Upper lobe of left lung (tissue), 6 donors: ENCODE measurements at regions not wholly inside any gene's neighbourhood (a gene's known extent, or its start where the extent isn't known, plus 50 kb on each side); places are given as distances from the start of the nearest gene placed in this dataset.

Experiments
- ATAC-seq, 2 donors: fragments of 200-7000 bp; cut with Tn5 transposase; one replicate each; pipeline ENCODE4 v1.9.1; 2022; ENCODE audit warnings: mild to moderate bottlenecking in 2 of 2, moderate library complexity in 2 of 2; ENCODE audit not compliant: low FRiP score in 2 of 2
- DNase-seq, 2 donors: peaks; one replicate each; pipeline ENCODE4 v3.0.0-alpha.2; 2019 to 2020
- H3K27ac ChIP-seq, 4 donors: fragments of 200-600 bp; sonication (generic); one replicate each; pipeline ENCODE4 v1.5.1; 2016 to 2019
- H3K27me3 ChIP-seq, 4 donors: fragments of 200-600 bp; sonication (generic); one replicate each; pipeline ENCODE4 v1.5.1; 2017 to 2019
- H3K36me3 ChIP-seq, 4 donors: fragments of 200-600 bp; sonication (generic); one replicate each; pipeline ENCODE4 v1.5.1; 2016 to 2019
- H3K4me1 ChIP-seq, 4 donors: fragments of 200-600 bp; sonication (generic); one replicate each; pipeline ENCODE4 v1.5.1; 2018 to 2019
- H3K4me3 ChIP-seq, 4 donors: fragments of 200-600 bp; sonication (generic); one replicate each; pipeline ENCODE4 v1.5.1; 2017 to 2019; ENCODE audit warnings: mild to moderate bottlenecking in 2 of 4, moderate library complexity in 1 of 4
- H3K9me3 ChIP-seq, 4 donors: fragments of 200-600 bp; sonication (generic); one replicate each; pipeline ENCODE4 v1.5.1; 2018 to 2019
- CTCF ChIP-seq, 6 experiments: fragments of 450-650 bp in 4 of 6; fragments of 200-600 bp in 2 of 6; sonication (generic) in 2 of 6; IDR thresholded peaks; one replicate each; pipeline ENCODE4 v1.5.1; 2016 to 2019; ENCODE audit warnings: antibody characterized with exemption in 6 of 6
- EP300 ChIP-seq, 4 donors: sonication (generic); formaldehyde crosslinking; IDR thresholded peaks; one replicate each; pipeline ENCODE4 v1.5.1; 2017; ENCODE audit warnings: antibody characterized with exemption in 4 of 4, control low read depth in 2 of 4
- POLR2A ChIP-seq, 4 donors: fragments of 450-650 bp; IDR thresholded peaks; one replicate each; pipeline ENCODE4 v1.5.1; 2016 to 2017; ENCODE audit warnings: antibody characterized with exemption in 4 of 4, mild to moderate bottlenecking in 2 of 4
- POLR2AphosphoS5 ChIP-seq, 2 donors: sonication (generic); formaldehyde crosslinking; IDR thresholded peaks; one replicate each; pipeline ENCODE4 v1.5.1; 2017; ENCODE audit warnings: antibody characterized with exemption in 2 of 2
- WGBS, 2 donors: methylation state at CpG; one replicate each; pipeline ENCODE4 v1.1.5; 2017 to 2018; 5-methylcytosine and 5-hydroxymethylcytosine counted together
- donor health status: DM: no; HTN: no; CAD: no; lungs with moderate emphysema.
- donor health status: DM: no; HTN: yes; CAD: no; lungs with severe emphysema.

- TF ChIP-seq EP300 (IDR thresholded peaks at IDR 0.05): no peak
- TF ChIP-seq POLR2AphosphoS5 (IDR thresholded peaks at IDR 0.05): no peak
- TF ChIP-seq POLR2A (IDR thresholded peaks at IDR 0.05): no peak
- TF ChIP-seq CTCF (IDR thresholded peaks at IDR 0.05): no peak
- H3K4me3 ChIP-seq: no peak overlapping the region
- no peak overlapping the region for H3K27ac ChIP-seq
- H3K4me1 ChIP-seq: no peaks in the 10 kb centered on the region
- H3K36me3 ChIP-seq: no peaks in the 10 kb centered on the region
- no peak for DNase-seq
- no peak for ATAC-seq
- no peaks in the 10 kb centered on the region for H3K27me3 ChIP-seq
- H3K9me3 ChIP-seq: no peaks in the 10 kb centered on the region
- 66 to 70% methylated on average over 2 of the region's 2 CpGs for WGBS, 2 donors
Observed at GRCh38 chr13:73369095-73369494, 310.3 kb downstream of the KLF5 start.

- no peak overlapping the region for H3K27ac ChIP-seq
- no peaks in the 10 kb centered on the region for H3K27me3 ChIP-seq
- no peak for TF ChIP-seq EP300 (IDR thresholded peaks at IDR 0.05)
- no peak for TF ChIP-seq CTCF (IDR thresholded peaks at IDR 0.05)
- TF ChIP-seq POLR2AphosphoS5 (IDR thresholded peaks at IDR 0.05): no peak
- no peak for TF ChIP-seq POLR2A (IDR thresholded peaks at IDR 0.05)
- WGBS, 2 donors: 72 to 86% methylated on average over 5 of the region's 5 CpGs
- DNase-seq (no peak), ATAC-seq (no peak)
- no peaks in the 10 kb centered on the region for H3K36me3 ChIP-seq
- no peaks in the 10 kb centered on the region for H3K9me3 ChIP-seq
- H3K4me1 ChIP-seq: no peaks in the 10 kb centered on the region
- no peak overlapping the region for H3K4me3 ChIP-seq
Observed at GRCh38 chr13:73368608-73369007, 309.8 kb downstream of the KLF5 start.

GRCh38 chr13:73367886-73368285 is 309.1 kb downstream of the KLF5 start:
- DNase-seq (no peak), ATAC-seq (no peak)
- no peaks in the 10 kb centered on the region for H3K36me3 ChIP-seq
- H3K27ac ChIP-seq: no peak overlapping the region
- 73 to 81% methylated on average over 5 of the region's 5 CpGs for WGBS, 2 donors
- TF ChIP-seq CTCF (IDR thresholded peaks at IDR 0.05) (no peak), POLR2AphosphoS5 (IDR thresholded peaks at IDR 0.05) (no peak), EP300 (IDR thresholded peaks at IDR 0.05) (no peak), POLR2A (IDR thresholded peaks at IDR 0.05) (no peak)
- no peaks in the 10 kb centered on the region for H3K4me1 ChIP-seq
- H3K27me3 ChIP-seq: no peaks in the 10 kb centered on the region
- no peaks in the 10 kb centered on the region for H3K9me3 ChIP-seq
- no peak overlapping the region for H3K4me3 ChIP-seq

GRCh38 chr13:73366241-73366640 is 307.4 kb downstream of the KLF5 start:
- Histone ChIP-seq H3K36me3 (no peaks in the 10 kb centered on the region), H3K9me3 (no peaks in the 10 kb centered on the region), H3K4me1 (no peaks in the 10 kb centered on the region), H3K27me3 (no peaks in the 10 kb centered on the region), H3K4me3 (no peak overlapping the region), H3K27ac (no peak overlapping the region)
- no peak for TF ChIP-seq POLR2AphosphoS5 (IDR thresholded peaks at IDR 0.05)
- TF ChIP-seq EP300 (IDR thresholded peaks at IDR 0.05): no peak
- TF ChIP-seq CTCF (IDR thresholded peaks at IDR 0.05): no peak
- TF ChIP-seq POLR2A (IDR thresholded peaks at IDR 0.05): no peak
- no peak for DNase-seq
- WGBS, 2 donors: 57 to 67% methylated on average over 3 of the region's 3 CpGs
- no peak for ATAC-seq

- no peak overlapping the region for H3K27ac ChIP-seq
Observed at GRCh38 chr13:73365681-73366080, 306.9 kb downstream of the KLF5 start.

More at GRCh38 chr13:73365681-73366080, 306.9 kb downstream of the KLF5 start:
- WGBS, 2 donors: 74% methylated on average over 4 of the region's 4 CpGs
- Histone ChIP-seq H3K4me1 (no peaks in the 10 kb centered on the region), H3K36me3 (no peaks in the 10 kb centered on the region), H3K9me3 (no peaks in the 10 kb centered on the region), H3K4me3 (no peak overlapping the region), H3K27me3 (no peaks in the 10 kb centered on the region)
- TF ChIP-seq CTCF (IDR thresholded peaks at IDR 0.05): no peak
- no peak for TF ChIP-seq POLR2A (IDR thresholded peaks at IDR 0.05)
- no peak for TF ChIP-seq POLR2AphosphoS5 (IDR thresholded peaks at IDR 0.05)
- TF ChIP-seq EP300 (IDR thresholded peaks at IDR 0.05): no peak
- ATAC-seq (no peak), DNase-seq (no peak)
